Body of pancreas (tissue), 4 donors: ENCODE measurements at regions not wholly inside any gene's neighbourhood (a gene's known extent, or its start where the extent isn't known, plus 50 kb on each side); places are given as distances from the start of the nearest gene placed in this dataset.

ENCODE experiments used
- POLR2A ChIP-seq, 3 donors: fragments of 450-650 bp; IDR thresholded peaks; one replicate each; pipeline ENCODE4 v1.6.1; 2016; ENCODE audit warnings: antibody characterized with exemption in 3 of 3, mild to moderate bottlenecking in 2 of 3
- TF ChIP-seq, protein P1 (sequence below), 7 experiments: fragments of 450-650 bp in 4 of 7; fragments of 200-600 bp in 3 of 7; sonication (generic) in 3 of 7; IDR thresholded peaks; one replicate each; pipeline ENCODE4 v1.5.1; 2016 to 2019; ENCODE audit warnings: antibody characterized with exemption in 7 of 7

DNA sequence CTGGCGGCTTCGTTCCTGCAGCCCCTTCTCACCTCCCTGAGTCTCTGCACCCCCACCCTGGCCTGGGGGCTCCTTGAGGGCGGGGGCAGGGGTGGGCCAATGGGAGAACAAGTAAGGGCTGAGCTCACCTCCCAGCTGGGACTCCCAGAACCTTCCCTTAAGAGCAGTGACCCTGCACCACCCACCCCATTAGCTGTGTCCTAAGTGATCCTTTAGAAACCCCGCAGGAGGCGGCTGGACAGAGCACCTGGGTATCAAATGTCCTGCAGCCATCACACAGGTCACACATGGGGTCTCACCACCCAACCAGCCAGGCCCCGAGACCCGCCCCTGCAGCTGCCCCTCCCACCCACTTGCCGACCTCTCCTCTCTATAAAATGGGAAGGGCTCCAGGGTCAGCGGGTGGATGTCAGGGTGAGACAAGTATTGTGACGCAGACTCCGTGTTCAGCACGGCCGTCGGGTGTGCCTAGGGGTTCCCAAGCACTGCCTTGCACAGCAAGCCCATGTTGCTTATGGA lies 151.2 kb upstream of the C14orf180 start:
- TF ChIP-seq POLR2A (IDR thresholded peaks at IDR 0.05) = no peak
- TF ChIP-seq, protein P1, sequence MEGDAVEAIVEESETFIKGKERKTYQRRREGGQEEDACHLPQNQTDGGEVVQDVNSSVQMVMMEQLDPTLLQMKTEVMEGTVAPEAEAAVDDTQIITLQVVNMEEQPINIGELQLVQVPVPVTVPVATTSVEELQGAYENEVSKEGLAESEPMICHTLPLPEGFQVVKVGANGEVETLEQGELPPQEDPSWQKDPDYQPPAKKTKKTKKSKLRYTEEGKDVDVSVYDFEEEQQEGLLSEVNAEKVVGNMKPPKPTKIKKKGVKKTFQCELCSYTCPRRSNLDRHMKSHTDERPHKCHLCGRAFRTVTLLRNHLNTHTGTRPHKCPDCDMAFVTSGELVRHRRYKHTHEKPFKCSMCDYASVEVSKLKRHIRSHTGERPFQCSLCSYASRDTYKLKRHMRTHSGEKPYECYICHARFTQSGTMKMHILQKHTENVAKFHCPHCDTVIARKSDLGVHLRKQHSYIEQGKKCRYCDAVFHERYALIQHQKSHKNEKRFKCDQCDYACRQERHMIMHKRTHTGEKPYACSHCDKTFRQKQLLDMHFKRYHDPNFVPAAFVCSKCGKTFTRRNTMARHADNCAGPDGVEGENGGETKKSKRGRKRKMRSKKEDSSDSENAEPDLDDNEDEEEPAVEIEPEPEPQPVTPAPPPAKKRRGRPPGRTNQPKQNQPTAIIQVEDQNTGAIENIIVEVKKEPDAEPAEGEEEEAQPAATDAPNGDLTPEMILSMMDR (IDR thresholded peaks at IDR 0.05) = no peak
